ACC112 (cell line): ENCODE measurements at regions not wholly inside any gene's neighbourhood (a gene's known extent, or its start where the extent isn't known, plus 50 kb on each side); places are given as distances from the start of the nearest gene placed in this dataset.

Source experiments
- H2AFZ ChIP-seq: fragments of 200-600 bp; sonication (generic); one replicate; pipeline ENCODE4 v1.6.0; 2017; ENCODE audit warnings: antibody characterized with exemption, low read length; ENCODE audit not compliant: unreplicated experiment
- H3K27ac ChIP-seq: fragments of 200-600 bp; sonication (generic); 2 replicates; pipeline ENCODE4 v1.5.1; 2014; ENCODE audit warnings: low read depth, mild to moderate bottlenecking, antibody characterized with exemption, low read length, moderate library complexity
- H3K27me3 ChIP-seq: fragments of 200-600 bp; sonication (generic); 2 replicates; pipeline ENCODE4 v1.6.1; 2014; ENCODE audit warnings: mild to moderate bottlenecking, antibody characterized with exemption, low read length, moderate library complexity, mixed read lengths; ENCODE audit not compliant: insufficient read depth
- H3K36me3 ChIP-seq: fragments of 200-600 bp; sonication (generic); 2 replicates; pipeline ENCODE4 v1.6.1; 2016; ENCODE audit warnings: mild to moderate bottlenecking, antibody characterized with exemption, low read length, moderate library complexity, mixed read lengths; ENCODE audit not compliant: insufficient read depth
- H3K4me1 ChIP-seq: fragments of 200-600 bp; sonication (generic); one replicate; pipeline ENCODE4 v1.6.1; 2016; ENCODE audit warnings: low read length, mixed read lengths; ENCODE audit not compliant: insufficient read depth, unreplicated experiment, control insufficient read depth
- H3K4me3 ChIP-seq: fragments of 200-600 bp; sonication (generic); 2 replicates; pipeline ENCODE4 v1.5.1; 2014; ENCODE audit warnings: mild to moderate bottlenecking, low read depth, low read length
- H3K79me2 ChIP-seq: fragments of 200-600 bp; sonication (generic); one replicate; pipeline ENCODE4 v1.6.0; 2016; ENCODE audit warnings: low read length; ENCODE audit not compliant: control insufficient read depth, unreplicated experiment, insufficient read depth

GRCh38 chr10:3442451-3442990, 269.9 kb upstream of the PITRM1 start:
- no peaks in the 10 kb centered on the region for H3K27me3 ChIP-seq
- H2AFZ ChIP-seq, result no peak overlapping the region
- H3K4me3 ChIP-seq, result no peak overlapping the region
- no peaks in the 10 kb centered on the region for H3K36me3 ChIP-seq
- no peaks in the 10 kb centered on the region for H3K4me1 ChIP-seq
- H3K79me2 ChIP-seq, result no peaks in the 10 kb centered on the region
- H3K27ac ChIP-seq, result no peak overlapping the region

DNA sequence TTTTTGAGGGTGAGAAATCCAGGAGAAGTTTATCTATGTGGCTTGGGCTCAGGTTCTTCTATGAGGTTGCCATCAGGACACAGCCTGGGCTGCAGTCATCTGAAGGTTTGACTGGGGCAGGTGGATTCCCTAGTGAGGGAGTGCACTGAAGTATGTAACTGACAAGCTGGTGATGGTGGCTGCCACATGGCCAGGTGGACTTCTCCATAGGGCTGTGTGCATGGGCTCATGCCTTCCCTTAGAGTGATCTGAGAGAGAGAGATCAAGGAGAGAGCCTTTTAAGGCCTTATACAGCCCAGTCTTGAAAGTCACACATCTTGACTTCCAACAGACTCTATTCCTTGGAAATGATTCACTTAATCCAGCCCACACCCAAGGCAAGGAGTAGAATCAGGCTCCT, 266.6 kb upstream of the PITRM1 start:
- H3K4me3 ChIP-seq, result no peak overlapping the region
- H3K4me1 ChIP-seq, result no peaks in the 10 kb centered on the region
- no peaks in the 10 kb centered on the region for H3K79me2 ChIP-seq
- H3K36me3 ChIP-seq, result no peaks in the 10 kb centered on the region
- no peak overlapping the region for H3K27ac ChIP-seq
- no peaks in the 10 kb centered on the region for H3K27me3 ChIP-seq
- no peak overlapping the region for H2AFZ ChIP-seq

DNA sequence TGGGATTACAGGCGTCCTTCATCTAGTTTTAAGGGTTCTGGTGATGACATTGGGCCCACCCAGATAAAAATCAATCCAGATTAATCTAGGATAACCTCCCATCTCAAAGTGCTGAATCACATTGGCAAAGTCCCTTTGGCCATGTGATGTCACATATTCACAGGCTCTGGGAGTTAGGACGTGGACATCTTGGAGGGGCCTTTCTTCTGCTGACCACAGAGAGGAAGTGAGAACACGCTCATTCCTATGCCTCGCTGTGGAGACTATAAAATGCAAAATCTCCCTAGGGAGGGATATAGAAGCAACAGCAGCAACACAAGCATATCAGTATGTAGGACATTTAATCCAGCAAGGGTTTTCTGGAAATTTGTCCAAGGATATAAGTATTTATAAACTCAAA, 266.0 kb upstream of the PITRM1 start:
- H3K4me1 ChIP-seq, result no peaks in the 10 kb centered on the region

DNA sequence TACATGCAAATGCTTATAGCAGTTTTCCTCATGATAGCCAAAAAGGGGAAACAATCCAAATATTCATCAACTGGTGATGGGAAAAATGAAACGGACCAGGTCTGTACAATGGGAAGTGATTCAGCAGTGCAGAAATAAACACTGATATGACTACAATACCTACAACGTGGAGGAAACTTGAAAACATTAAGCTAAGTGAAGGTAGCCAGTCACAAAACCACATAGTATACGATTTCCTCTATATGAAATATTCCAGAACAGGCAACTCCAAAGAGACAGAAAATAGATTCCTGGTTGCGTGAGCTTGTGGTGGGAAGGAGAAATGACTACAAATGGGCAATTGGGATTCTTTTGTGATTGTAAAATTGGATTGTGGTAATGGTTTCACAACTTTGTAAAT, 263.1 kb upstream of the PITRM1 start:
- H3K36me3 ChIP-seq, result no peaks in the 10 kb centered on the region
- no peaks in the 10 kb centered on the region for H3K27me3 ChIP-seq
- no peaks in the 10 kb centered on the region for H3K79me2 ChIP-seq
- peak overlapping the region; percentile 17 for H2AFZ ChIP-seq
- no peak overlapping the region for H3K4me3 ChIP-seq
- H3K27ac ChIP-seq, result no peak overlapping the region
- no peaks in the 10 kb centered on the region for H3K4me1 ChIP-seq

More for the DNA sequence above, 266.0 kb upstream of the PITRM1 start:
- Histone ChIP-seq H3K79me2 (no peaks in the 10 kb centered on the region), H2AFZ (no peak overlapping the region), H3K27ac (no peak overlapping the region), H3K4me3 (no peak overlapping the region), H3K36me3 (no peaks in the 10 kb centered on the region), H3K27me3 (no peaks in the 10 kb centered on the region)

DNA sequence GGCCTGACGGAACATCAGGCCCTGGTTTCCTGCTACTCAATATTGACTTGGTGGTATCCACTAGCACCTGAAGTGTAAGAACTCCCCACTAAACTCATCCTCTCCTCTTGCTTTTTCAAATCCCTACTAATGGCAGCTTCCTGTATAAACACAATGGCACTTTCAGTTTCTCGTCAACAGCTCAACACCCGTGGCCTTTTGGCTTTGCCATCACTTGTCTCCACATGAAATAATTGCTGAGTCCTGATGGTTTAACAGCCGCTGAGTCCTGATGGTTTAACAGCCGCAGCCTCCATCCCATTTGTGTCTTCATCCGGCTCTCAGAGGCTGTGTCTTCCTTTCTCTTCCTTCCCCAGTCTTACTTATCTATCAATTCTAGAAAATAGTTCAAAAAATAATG, 261.4 kb upstream of the PITRM1 start:
- H3K79me2 ChIP-seq, result no peaks in the 10 kb centered on the region
- no peak overlapping the region for H3K4me3 ChIP-seq
- H3K4me1 ChIP-seq, result no peaks in the 10 kb centered on the region
- H3K27me3 ChIP-seq, result no peaks in the 10 kb centered on the region
- H3K36me3 ChIP-seq, result no peaks in the 10 kb centered on the region
- H3K27ac ChIP-seq, result no peak overlapping the region
- no peak overlapping the region for H2AFZ ChIP-seq

DNA sequence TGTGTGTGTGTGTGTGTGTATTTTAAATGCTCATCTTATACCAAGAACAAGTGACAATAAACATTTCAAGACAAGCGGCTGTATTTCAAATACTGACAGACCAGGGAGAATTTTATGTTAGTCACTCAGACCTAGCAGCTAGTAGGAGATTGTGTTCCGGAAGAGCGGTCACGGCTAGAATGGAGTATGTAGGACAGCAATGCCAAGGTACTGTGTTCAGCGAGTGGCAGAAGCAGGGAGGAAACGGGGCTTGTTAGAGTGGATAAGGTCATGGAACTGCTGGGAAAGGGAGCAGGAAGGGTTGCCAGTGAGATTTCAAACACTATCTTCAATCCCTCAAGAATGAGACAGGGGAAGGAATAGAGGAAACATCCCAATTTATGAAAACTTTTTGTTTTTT, 260.5 kb upstream of the PITRM1 start:
- Histone ChIP-seq H3K27ac (no peak overlapping the region), H3K79me2 (no peaks in the 10 kb centered on the region), H3K36me3 (no peaks in the 10 kb centered on the region), H3K27me3 (no peaks in the 10 kb centered on the region), H2AFZ (no peak overlapping the region), H3K4me1 (no peaks in the 10 kb centered on the region), H3K4me3 (no peak overlapping the region)

- Histone ChIP-seq H3K4me1 (no peaks in the 10 kb centered on the region), H3K27ac (no peak overlapping the region), H3K4me3 (no peak overlapping the region), H3K79me2 (no peaks in the 10 kb centered on the region), H3K27me3 (no peaks in the 10 kb centered on the region), H3K36me3 (no peaks in the 10 kb centered on the region), H2AFZ (no peak overlapping the region)
These were observed 259.7 kb upstream of the PITRM1 start for GRCh38 chr10:3432081-3432825.

GRCh38 chr10:3430501-3430900, 257.9 kb upstream of the PITRM1 start:
- no peak overlapping the region for H3K4me3 ChIP-seq
- no peak overlapping the region for H3K27ac ChIP-seq
- peaks cover 16% of the 10 kb centered on the region for H3K4me1 ChIP-seq
- H3K27me3 ChIP-seq, result no peaks in the 10 kb centered on the region
- H3K36me3 ChIP-seq, result no peaks in the 10 kb centered on the region
- no peak overlapping the region for H2AFZ ChIP-seq
- H3K79me2 ChIP-seq, result no peaks in the 10 kb centered on the region

DNA sequence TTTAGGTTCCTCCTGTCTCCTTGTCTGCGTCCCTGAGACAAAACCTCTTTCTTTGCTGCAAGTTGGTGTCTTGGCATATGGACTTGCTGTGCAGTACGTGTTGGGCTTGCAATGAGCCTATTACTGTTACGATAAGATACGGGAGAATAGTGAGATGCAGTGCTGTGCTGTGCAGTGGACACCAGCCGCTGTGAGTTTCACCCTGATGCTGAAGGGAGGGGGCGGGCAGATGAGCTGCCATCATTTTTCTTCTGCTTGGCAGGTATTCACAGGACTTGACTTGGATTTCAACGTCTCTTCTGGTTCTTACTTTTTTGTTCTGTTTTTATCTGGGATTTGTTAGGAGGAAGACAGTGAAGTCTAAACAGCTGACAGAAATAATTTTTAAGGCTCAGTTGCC, 257.1 kb upstream of the PITRM1 start:
- Histone ChIP-seq H3K4me1 (peaks cover 24% of the 10 kb centered on the region), H3K79me2 (no peaks in the 10 kb centered on the region), H3K27ac (no peak overlapping the region), H3K36me3 (no peaks in the 10 kb centered on the region), H3K4me3 (no peak overlapping the region), H3K27me3 (no peaks in the 10 kb centered on the region), H2AFZ (no peak overlapping the region)

GRCh38 chr10:3428826-3429225, 256.2 kb upstream of the PITRM1 start:
- H3K27ac ChIP-seq, result no peak overlapping the region
- H3K79me2 ChIP-seq, result no peaks in the 10 kb centered on the region
- H3K27me3 ChIP-seq, result no peaks in the 10 kb centered on the region
- H3K4me3 ChIP-seq, result no peak overlapping the region
- peaks cover 31% of the 10 kb centered on the region for H3K4me1 ChIP-seq
- H2AFZ ChIP-seq, result no peak overlapping the region
- no peaks in the 10 kb centered on the region for H3K36me3 ChIP-seq

DNA sequence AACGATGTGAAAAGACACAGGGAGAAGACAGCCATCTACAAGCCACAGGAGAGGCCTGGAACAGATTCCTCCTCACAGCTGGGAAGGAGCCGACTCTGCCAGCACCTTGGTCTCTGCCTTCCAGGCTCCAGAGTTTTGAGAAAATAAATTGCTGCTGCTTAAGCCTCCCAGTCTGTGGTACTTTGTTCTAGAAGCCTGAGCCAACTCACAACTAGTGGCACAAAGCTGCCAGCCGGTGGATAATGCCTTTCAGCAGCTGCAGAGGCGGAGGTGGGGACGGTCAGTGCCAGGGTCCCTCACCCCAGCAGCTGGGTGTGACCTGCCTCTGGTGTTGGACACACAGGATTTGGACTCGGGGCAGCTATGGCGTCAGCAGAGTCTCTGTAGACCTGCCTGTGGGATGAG, 255.4 kb upstream of the PITRM1 start:
- Histone ChIP-seq H3K79me2 (no peaks in the 10 kb centered on the region), H2AFZ (no peak overlapping the region)

More for the DNA sequence above, 255.4 kb upstream of the PITRM1 start:
- Histone ChIP-seq H3K4me1 (peaks cover 31% of the 10 kb centered on the region), H3K36me3 (no peaks in the 10 kb centered on the region), H3K27ac (no peak overlapping the region), H3K27me3 (no peaks in the 10 kb centered on the region), H3K4me3 (no peak overlapping the region)
